Fibroblast of pulmonary artery (primary cell): ENCODE measurements at regions not wholly inside any gene's neighbourhood (a gene's known extent, or its start where the extent isn't known, plus 50 kb on each side); places are given as distances from the start of the nearest gene placed in this dataset.
A peak's percentile ranks its signal among the peaks of the same experiment; 100 is the strongest.

Source experiments
- DNase-seq: peaks from one replicate; pipeline ENCODE4 v3.0.0-alpha.2; 2010; ENCODE audit warnings: low read depth
- H3K4me3 ChIP-seq: replicated peaks from 2 replicates; pipeline ENCODE4 v1.5.1; 2011; ENCODE audit warnings: low read depth, mild to moderate bottlenecking, control low read depth, low read length, moderate library complexity
- TF ChIP-seq, protein P1 (sequence below): IDR thresholded peaks from 2 replicates; pipeline ENCODE4 v1.5.1; 2011; ENCODE audit warnings: mild to moderate bottlenecking, control low read depth, low read length, inconsistent platforms; ENCODE audit errors: missing control alignments

- TF ChIP-seq, protein P1, sequence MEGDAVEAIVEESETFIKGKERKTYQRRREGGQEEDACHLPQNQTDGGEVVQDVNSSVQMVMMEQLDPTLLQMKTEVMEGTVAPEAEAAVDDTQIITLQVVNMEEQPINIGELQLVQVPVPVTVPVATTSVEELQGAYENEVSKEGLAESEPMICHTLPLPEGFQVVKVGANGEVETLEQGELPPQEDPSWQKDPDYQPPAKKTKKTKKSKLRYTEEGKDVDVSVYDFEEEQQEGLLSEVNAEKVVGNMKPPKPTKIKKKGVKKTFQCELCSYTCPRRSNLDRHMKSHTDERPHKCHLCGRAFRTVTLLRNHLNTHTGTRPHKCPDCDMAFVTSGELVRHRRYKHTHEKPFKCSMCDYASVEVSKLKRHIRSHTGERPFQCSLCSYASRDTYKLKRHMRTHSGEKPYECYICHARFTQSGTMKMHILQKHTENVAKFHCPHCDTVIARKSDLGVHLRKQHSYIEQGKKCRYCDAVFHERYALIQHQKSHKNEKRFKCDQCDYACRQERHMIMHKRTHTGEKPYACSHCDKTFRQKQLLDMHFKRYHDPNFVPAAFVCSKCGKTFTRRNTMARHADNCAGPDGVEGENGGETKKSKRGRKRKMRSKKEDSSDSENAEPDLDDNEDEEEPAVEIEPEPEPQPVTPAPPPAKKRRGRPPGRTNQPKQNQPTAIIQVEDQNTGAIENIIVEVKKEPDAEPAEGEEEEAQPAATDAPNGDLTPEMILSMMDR, result no peak
- DNase-seq, result no peak
- H3K4me3 ChIP-seq, result no peak overlapping the region
Measured at GRCh38 chr2:195367809-195368208, 289.2 kb upstream of the SLC39A10 start.

GRCh38 chr2:195364015-195364965, 292.7 kb upstream of the SLC39A10 start:
- no peak overlapping the region for H3K4me3 ChIP-seq
- peak; percentile 63 for DNase-seq
- TF ChIP-seq, protein P1, result no peak

- peak; percentile 42 for DNase-seq
- no peak overlapping the region for H3K4me3 ChIP-seq
- TF ChIP-seq, protein P1, result no peak
Measured at GRCh38 chr2:195363496-195363895, 293.5 kb upstream of the SLC39A10 start.

GRCh38 chr2:195360242-195360641, 296.8 kb upstream of the SLC39A10 start:
- TF ChIP-seq, protein P1, result no peak
- H3K4me3 ChIP-seq, result no peak overlapping the region
- no peak for DNase-seq

DNA sequence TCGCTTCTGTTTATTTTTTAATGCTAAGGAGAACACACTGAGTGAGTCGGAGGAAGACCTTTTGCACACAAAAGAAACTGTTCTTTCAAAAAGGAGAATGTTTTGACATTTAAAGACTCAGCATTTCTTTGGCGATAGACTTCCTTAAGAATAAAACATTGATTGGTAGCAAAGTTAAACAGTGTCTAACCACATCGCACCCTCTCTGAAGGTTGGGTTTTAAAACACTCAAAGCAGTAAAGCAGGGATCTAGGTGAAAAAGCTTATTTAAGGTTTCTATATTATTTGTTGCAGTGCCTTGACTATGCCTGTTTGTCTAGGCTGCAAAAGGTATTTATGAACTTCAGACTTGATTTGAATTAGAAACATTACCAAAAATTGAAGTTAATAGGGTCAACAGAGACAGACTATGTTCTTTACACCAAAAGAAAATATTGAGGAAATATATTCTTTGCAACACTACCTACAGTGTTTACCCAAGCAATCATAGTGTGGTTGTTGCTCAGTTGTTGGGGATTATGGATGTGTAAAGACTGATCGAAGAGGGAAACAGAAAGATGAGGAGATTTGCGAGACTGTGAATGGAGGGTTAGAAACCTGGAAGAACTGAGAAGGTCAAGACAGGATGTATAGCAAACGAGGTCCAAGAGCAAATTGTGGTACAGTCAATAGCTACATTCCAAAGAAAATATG, 297.8 kb upstream of the SLC39A10 start:
- H3K4me3 ChIP-seq, result no peak overlapping the region
- no peak for DNase-seq
- TF ChIP-seq, protein P1, result no peak

GRCh38 chr2:195356920-195357440, 300.0 kb upstream of the SLC39A10 start:
- H3K4me3 ChIP-seq, result no peak overlapping the region
- DNase-seq, result no peak
- TF ChIP-seq, protein P1, result no peak
